DND-41 (cell line): ENCODE measurements at regions not wholly inside any gene's neighbourhood (a gene's known extent, or its start where the extent isn't known, plus 50 kb on each side); places are given as distances from the start of the nearest gene placed in this dataset.

ENCODE experiments used
- EZH2 ChIP-seq: IDR thresholded peaks from 3 replicates; pipeline ENCODE4 v1.6.1; 2012; ENCODE audit warnings: borderline replicate concordance, low read depth, mild to moderate bottlenecking, moderate library complexity, low read length, inconsistent platforms; ENCODE audit not compliant: severe bottlenecking
- TF ChIP-seq, protein P1 (sequence below): IDR thresholded peaks from 2 replicates; pipeline ENCODE4 v1.5.1; 2012; ENCODE audit warnings: borderline replicate concordance, low read length, moderate library complexity, mild to moderate bottlenecking; ENCODE audit not compliant: poor library complexity, severe bottlenecking; ENCODE audit errors: extremely low read depth

DNA sequence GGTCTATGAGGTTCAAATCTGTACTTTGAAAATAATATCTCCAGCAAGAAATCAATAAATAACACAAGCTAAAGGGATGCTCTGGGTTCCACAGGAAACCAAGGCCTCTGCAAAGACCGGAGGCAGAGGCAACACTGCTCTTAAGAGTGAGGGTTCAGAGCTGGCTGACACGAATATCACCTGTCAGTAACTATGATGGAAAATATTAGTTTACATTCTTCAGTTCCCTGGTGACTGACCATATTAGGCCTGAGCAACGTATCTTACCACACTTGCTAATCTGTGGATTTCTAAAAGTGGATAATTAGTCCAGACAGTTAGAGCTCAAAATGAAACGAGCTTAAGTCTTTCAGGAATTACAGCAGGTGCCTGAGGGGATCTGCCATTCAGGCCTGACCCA, 459.3 kb downstream of the HS3ST3B1 start:
- TF ChIP-seq, protein P1, sequence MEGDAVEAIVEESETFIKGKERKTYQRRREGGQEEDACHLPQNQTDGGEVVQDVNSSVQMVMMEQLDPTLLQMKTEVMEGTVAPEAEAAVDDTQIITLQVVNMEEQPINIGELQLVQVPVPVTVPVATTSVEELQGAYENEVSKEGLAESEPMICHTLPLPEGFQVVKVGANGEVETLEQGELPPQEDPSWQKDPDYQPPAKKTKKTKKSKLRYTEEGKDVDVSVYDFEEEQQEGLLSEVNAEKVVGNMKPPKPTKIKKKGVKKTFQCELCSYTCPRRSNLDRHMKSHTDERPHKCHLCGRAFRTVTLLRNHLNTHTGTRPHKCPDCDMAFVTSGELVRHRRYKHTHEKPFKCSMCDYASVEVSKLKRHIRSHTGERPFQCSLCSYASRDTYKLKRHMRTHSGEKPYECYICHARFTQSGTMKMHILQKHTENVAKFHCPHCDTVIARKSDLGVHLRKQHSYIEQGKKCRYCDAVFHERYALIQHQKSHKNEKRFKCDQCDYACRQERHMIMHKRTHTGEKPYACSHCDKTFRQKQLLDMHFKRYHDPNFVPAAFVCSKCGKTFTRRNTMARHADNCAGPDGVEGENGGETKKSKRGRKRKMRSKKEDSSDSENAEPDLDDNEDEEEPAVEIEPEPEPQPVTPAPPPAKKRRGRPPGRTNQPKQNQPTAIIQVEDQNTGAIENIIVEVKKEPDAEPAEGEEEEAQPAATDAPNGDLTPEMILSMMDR = no peak
- TF ChIP-seq EZH2 = no peak
